HFF-Myc (cell line): ENCODE measurements at regions not wholly inside any gene's neighbourhood (a gene's known extent, or its start where the extent isn't known, plus 50 kb on each side); places are given as distances from the start of the nearest gene placed in this dataset.
"Not testable (repeated sequence)": the region's sequence is repeated elsewhere in the genome, so short reads cannot be mapped to it uniquely, and the experiment has no call there.

Experiments used
- DNase-seq: peaks from one replicate; pipeline ENCODE4 v3.0.0-alpha.2; 2011; ENCODE audit warnings: low read depth; ENCODE audit errors: extremely low read depth
- H3K4me3 ChIP-seq: replicated peaks from 2 replicates; pipeline ENCODE4 v1.5.1; 2011; ENCODE audit warnings: low read depth, mild to moderate bottlenecking, control low read depth, low read length
- CTCF ChIP-seq: IDR thresholded peaks from 2 replicates; pipeline ENCODE4 v1.5.1; 2012; ENCODE audit warnings: mild to moderate bottlenecking, low read depth, low read length, control low read depth; ENCODE audit errors: missing control alignments

GRCh38 chr7:69232445-69233376 is 365.6 kb upstream of the AUTS2 start:
- H3K4me3 ChIP-seq = no peak overlapping the region
- no peak for TF ChIP-seq CTCF
- DNase-seq = no peak

GRCh38 chr7:69237541-69237940 is 360.7 kb upstream of the AUTS2 start:
- no peak for TF ChIP-seq CTCF
- no peak for DNase-seq
- H3K4me3 ChIP-seq = no peak overlapping the region

GRCh38 chr7:69243016-69243415 is 355.3 kb upstream of the AUTS2 start:
- no peak for TF ChIP-seq CTCF
- no peak overlapping the region for H3K4me3 ChIP-seq
- no peak for DNase-seq

- no peak for DNase-seq
- no peak overlapping the region for H3K4me3 ChIP-seq
- no peak for TF ChIP-seq CTCF
These were observed 353.6 kb upstream of the AUTS2 start for GRCh38 chr7:69244701-69245100.

GRCh38 chr7:69245646-69246045 is 352.6 kb upstream of the AUTS2 start:
- H3K4me3 ChIP-seq = no peak overlapping the region
- no peak for DNase-seq
- TF ChIP-seq CTCF = no peak

- no peak for DNase-seq
- no peak overlapping the region for H3K4me3 ChIP-seq
- no peak for TF ChIP-seq CTCF
These were observed 351.5 kb upstream of the AUTS2 start for GRCh38 chr7:69246758-69247157.

- DNase-seq, H3K4me3 ChIP-seq: not testable (repeated sequence)
These were observed 349.9 kb upstream of the AUTS2 start for GRCh38 chr7:69248382-69248828.
